ENCODE measurements at regions not wholly inside any gene's neighbourhood (a gene's known extent, or its start where the extent isn't known, plus 50 kb on each side); places are given as distances from the start of the nearest gene placed in this dataset.

DNA sequence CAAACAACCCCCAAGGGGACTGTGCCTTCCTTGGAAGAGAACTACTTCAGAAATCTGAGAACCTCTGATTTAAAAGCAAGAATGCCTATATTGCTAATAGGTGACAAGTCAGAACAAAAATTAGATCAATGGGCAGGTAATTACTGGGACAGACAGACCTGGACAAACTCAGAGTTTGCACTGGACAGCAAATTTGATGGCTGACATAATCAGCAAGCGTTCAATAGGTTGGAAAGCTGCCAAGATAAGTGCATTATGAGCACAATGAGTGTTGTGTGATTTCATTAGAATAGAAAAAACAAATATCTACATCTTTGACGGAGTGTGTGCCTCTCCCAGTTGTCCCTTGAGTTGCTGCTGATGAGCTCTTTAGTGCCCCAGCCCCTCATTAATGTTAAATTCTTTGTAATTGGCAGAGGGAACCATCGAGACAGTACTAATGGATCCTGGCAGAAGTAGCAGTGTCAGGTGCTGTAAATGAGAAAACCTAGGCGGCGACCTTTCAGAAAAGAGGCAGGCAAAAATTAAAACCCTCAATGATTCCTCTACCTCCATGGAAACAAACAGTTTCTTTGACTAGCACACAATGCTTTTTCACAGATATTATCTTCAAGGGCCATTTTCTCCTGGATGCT is 116.5 kb upstream of the COL21A1 start:
- Histone ChIP-seq H3K27me3 (ENCODE audit: insufficient read depth, low read length) (no peaks in the 10 kb centered on the region), H3K56ac (ENCODE audit: insufficient read length, low read depth, low read length) (no peak overlapping the region), H3K18ac (ENCODE audit: insufficient read length, low read depth, low read length) (no peak overlapping the region), H2AK5ac (ENCODE audit: insufficient read length, low read length) (no peak overlapping the region), H4K91ac (ENCODE audit: insufficient read length, low read depth, low read length) (no peak overlapping the region), H4K5ac (ENCODE audit: insufficient read length, low read depth, low read length) (no peak overlapping the region), H2BK20ac (ENCODE audit: low read depth, low read length, poor library complexity, severe bottlenecking) (no peak overlapping the region), H3K14ac (ENCODE audit: insufficient read depth, low read length) (no peak overlapping the region), H2AFZ (ENCODE audit: low read length) (no peak overlapping the region), H3K23ac (ENCODE audit: insufficient read length, low read depth, low read length) (no peak overlapping the region), H3T11ph (ENCODE audit: low read length) (no peak overlapping the region), H3K4me1 (ENCODE audit: insufficient read depth, low read length) (no peaks in the 10 kb centered on the region), H3K79me1 (ENCODE audit: insufficient read depth, low read depth, low read length, poor library complexity, severe bottlenecking) (no peaks in the 10 kb centered on the region), H2BK12ac (ENCODE audit: insufficient read length, low read depth, low read length) (no peak overlapping the region), H3K9me3 (ENCODE audit: control insufficient read depth, low read depth, low read length) (no peaks in the 10 kb centered on the region), H4K8ac (replicated peaks; ENCODE audit: insufficient read length, low read depth, low read length) (no peak overlapping the region), H2BK5ac (ENCODE audit: insufficient read length, low read length) (no peak overlapping the region), H3K4me2 (ENCODE audit: insufficient read depth, insufficient read length, low read length) (no peak overlapping the region), H4K20me1 (ENCODE audit: control insufficient read depth, insufficient read depth, insufficient read length) (no peaks in the 10 kb centered on the region), H3K27ac (ENCODE audit: insufficient read length, low read depth, low read length) (no peak overlapping the region), H3K4ac (ENCODE audit: low read depth, low read length) (no peak overlapping the region), H2BK15ac (ENCODE audit: low read depth, low read length) (no peak overlapping the region), H3K79me2 (ENCODE audit: insufficient read depth, low read length) (no peaks in the 10 kb centered on the region), H3K23me2 (ENCODE audit: insufficient read length, low read depth, low read length, poor library complexity, severe bottlenecking) (no peaks in the 10 kb centered on the region), H2BK120ac (ENCODE audit: low read depth, low read length, poor library complexity, severe bottlenecking) (no peak overlapping the region), H3K9ac (ENCODE audit: extremely low read depth, insufficient read length, low read length) (no peak overlapping the region)
- peaks cover 0 to 3% of the 10 kb centered on the region in 2 experiments; a peak in 2 of 4 replicates for H3K4me1 Mint-ChIP-seq
- no peaks in the 10 kb centered on the region for H3K36me3 Mint-ChIP-seq (ENCODE audit: insufficient read depth in 1 of 3, low read depth in 3 of 3)
- H3K4me3 Mint-ChIP-seq = no peak overlapping the region
- TF ChIP-seq, protein P1, sequence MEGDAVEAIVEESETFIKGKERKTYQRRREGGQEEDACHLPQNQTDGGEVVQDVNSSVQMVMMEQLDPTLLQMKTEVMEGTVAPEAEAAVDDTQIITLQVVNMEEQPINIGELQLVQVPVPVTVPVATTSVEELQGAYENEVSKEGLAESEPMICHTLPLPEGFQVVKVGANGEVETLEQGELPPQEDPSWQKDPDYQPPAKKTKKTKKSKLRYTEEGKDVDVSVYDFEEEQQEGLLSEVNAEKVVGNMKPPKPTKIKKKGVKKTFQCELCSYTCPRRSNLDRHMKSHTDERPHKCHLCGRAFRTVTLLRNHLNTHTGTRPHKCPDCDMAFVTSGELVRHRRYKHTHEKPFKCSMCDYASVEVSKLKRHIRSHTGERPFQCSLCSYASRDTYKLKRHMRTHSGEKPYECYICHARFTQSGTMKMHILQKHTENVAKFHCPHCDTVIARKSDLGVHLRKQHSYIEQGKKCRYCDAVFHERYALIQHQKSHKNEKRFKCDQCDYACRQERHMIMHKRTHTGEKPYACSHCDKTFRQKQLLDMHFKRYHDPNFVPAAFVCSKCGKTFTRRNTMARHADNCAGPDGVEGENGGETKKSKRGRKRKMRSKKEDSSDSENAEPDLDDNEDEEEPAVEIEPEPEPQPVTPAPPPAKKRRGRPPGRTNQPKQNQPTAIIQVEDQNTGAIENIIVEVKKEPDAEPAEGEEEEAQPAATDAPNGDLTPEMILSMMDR (conservative IDR thresholded peaks at IDR 0.05) = no peak
- no peak overlapping the region for H3K27ac Mint-ChIP-seq
- no CpG with 5 or more reads among the region's 5 CpGs for WGBS (ENCODE audit: extremely low coverage, insufficient read length, low lambda C conversion rate)
- DNase-seq = no peak
- H3K9me3 Mint-ChIP-seq = no peaks in the 10 kb centered on the region
- no peaks in the 10 kb centered on the region for H3K27me3 Mint-ChIP-seq (ENCODE audit: low read depth)
